CD4-positive, alpha-beta T cell treated with Interleukin-17A for 1 hour (primary cell): ENCODE measurements at regions not wholly inside any gene's neighbourhood (a gene's known extent, or its start where the extent isn't known, plus 50 kb on each side); places are given as distances from the start of the nearest gene placed in this dataset.

Source experiments
- DNase-seq: peaks from one replicate; pipeline ENCODE4 v3.0.0-alpha.2; 2020

DNA sequence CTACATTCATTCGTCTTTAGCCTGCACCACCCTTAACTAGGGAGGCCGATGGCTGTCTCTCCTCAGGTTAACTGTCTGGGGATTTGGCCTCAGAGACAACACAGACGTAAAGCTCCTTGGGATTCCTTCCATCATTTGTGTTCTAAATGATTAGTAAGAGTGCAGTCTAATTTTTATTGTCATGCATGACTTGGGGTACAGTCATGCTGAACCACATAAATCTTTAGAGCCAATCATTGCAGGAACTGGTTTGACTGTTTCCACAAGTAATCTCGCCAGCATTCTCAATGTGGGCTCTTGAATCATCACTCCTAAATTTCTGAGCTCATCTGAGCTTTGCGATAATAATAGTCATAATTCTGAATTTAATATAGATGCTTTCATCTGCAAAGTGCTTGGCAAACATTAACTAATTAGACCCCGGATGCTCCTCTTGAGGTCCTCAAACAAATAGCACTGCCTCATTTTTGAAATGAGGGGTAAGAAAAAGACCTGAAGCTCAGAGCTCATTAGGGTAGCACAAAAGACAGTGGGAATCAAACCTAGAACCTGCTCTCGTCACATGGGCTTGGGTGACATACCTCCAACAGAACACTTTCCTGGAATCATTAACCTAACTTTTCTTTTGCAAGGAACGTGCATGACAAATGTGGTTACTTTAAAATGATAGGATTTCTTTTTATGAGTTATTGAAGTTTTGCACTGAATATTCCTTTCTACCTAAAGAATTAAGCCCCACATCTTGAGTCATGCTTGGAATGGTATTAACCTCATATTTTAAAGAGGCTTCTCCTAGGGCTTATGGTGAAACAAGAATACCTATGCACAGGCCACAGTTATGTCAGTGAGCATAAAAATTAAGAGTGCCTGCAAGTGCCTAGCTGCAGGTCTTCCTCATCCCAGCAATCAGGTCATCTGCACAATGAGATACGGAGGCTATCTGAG lies 118.9 kb upstream of the NRP1 start:
- no peak for DNase-seq

DNA sequence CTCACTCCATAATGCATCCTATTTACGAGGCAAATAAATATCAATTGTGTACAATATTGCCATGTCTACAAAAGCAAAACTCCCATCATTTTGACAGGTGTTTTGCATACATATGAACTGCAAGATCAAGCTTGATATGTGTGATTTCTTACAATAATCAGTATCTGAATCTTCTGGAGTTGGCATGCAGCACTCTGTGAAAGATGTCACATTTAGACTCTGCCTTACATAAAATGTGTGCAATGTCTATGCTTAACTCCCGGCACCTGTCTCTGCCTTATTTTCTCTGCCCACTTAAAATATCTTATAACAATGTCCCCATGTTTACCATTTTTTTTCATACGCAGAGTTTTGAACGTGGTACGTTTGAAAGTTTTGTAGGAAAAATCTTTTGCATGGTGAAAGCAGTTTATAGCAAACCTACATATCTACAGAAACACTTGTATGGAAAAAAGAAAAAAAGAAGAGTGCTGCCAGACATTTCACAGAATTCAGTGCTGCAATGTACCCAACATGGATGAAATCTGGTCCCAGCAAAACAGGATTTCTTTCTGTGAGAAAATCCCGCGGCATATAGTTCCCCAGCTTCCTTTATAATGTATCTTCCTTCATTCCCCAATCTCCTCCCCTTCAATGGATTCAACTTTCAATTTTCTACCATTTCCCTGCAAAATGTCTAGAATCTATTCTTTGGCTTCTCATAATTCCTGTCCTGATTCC lies 114.1 kb upstream of the NRP1 start:
- DNase-seq, result no peak

DNA sequence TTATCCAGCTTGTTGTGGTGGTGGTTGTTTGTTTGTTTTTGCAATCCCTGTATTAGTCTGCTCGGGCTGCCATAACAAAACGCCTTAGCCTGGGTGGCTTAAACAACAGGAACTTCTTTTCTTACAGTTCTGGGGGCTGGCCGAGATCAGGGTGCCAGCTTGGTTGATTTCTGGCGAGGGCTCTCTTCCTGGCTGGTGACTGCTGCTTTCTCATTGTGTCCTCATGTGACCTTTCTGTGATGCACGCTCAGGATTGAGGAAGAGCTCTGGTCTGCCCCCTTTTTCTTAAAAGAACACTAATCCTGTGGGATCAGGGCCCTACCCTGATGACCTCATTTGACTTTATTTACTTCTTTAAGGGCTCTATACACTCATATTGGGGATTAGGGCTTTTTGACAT lies 107.1 kb upstream of the NRP1 start:
- no peak for DNase-seq

DNA sequence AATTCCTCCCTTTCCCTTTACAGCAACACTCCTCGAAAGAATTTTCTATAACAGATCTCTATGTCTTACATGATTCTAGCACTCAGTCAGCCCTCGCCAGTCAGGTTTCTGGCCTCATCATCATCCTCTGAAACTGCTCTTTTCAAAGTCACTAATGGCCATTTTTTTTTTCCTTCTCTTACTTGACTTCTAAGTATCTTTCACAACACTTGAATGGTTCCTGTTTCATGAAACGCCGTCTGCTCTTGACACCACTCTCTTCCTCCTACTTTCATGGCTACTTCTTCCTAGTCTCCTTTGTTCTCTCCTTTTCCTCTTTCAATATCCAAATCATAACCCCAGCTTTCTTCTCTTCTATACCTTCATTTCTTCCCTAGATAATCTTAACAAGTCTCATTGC lies 100.5 kb upstream of the NRP1 start:
- no peak for DNase-seq

DNA sequence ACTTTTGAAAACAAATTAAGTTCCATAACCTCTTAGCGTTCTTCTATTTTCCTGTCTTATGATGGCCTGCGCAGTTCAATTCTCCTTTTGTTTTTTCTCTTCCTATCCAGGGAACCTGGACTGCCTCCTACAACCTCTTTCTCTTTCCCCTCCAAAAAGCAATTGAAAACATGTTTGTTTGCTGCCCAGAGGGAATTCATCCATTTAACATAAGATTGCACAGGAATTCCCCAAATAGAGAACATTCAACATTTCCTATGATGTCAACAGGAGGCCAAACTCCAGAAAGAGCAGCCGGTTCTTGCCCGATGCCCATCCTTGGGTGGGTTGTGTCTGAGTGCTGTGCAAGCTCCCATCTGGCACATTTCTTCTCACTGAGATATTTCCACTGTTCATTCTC lies 94.2 kb upstream of the NRP1 start:
- DNase-seq, result no peak

DNA sequence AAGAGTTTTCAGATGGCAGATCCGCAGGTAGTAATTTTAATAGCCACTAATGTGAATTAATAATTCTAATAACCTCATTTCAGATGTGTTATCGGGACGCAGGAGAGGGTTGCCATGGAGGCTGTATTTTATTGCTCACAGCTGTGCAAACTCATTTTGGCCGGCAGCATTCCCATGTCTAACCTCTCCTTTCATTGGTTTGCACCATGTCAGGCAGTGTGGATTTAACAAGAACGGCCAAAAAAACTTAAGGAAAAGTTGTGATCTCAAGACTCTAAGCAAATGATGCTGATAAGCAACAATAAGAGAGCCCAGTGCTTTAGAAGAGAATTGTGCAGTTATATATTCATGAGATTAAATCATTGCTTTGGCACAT lies 88.7 kb upstream of the NRP1 start:
- DNase-seq, result no peak

DNA sequence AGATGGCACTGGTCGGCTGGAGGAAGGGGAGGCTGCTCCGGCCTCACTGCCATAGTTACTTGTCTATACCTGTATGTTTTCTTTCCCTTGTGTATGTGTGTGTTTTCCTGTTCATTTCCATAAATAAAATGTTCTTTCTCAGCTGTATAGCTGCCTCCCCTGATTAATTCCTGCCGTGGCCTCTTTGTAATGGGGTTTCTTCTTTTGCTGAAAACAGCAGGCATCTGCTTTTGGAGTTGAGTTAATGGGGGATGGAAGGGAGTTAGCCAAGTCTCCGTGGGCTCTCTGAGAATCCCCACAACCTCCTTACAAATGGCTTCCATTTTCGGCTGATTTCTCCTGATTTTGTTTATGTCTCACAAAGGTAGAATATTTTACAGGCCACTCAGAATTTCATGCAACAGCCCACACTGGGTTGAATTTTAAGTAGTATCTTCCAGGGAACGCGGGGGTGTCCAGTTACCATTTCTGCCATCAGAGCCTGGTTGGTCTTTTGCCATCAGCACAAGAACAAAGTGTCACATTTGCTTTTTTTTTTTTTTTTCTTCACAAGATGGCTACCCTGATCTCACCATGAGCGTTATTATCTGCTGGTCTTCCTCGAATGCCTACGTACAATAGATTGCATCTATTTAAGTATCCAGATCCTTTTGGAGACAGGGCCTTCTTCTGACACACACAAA lies 88.1 kb upstream of the NRP1 start:
- DNase-seq, result no peak

DNA sequence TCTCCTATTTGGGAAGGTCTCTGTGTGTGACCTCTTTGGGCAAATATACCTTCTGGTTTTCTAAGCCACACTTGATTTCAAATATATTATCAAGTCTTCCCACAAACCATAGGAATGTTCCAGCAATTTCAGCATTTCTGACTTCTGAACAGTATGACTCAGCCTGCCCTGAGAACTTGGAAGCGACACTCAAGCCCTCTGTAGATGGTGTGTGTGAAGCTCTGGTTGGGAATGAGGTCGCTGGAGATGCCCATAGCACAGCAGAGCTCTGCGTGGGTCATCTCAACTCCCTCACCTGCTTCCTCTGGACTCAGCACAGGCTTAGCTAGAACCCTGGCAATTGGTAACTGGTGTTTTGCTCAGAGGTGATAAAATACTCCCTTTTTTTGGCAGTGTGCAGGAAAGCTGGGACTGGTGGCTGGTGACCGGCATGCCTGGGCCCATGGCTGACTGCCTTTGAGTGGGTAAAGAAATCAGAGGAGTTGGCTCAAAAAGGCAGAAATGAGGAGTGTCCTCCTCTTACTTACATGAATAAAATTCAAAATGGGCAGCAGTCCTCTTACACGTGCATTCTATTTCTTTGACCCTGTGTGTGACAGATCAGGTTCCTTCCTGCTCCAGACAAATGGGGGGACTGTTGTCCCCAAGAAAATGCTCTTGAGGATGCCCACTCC lies 87.5 kb upstream of the NRP1 start:
- DNase-seq, result no peak

DNA sequence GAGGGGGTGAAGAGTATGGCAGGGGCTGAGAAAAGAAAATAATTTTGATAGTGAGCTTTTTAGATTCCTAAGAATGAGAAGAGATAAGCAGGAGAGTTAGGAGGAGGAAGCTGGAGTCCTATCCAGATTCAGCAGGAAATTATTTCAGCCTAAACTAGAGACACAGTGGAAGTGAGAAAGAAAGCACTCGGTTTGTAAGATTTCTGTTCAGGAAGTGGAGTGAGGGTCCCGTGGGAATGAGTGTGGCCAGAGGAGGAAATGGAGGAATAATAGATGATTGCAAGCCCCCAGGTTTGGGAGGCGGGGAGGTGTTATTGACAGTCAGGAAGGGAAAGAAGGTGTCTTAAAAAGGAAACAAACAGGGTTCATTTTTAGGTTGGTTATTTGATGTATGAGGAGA lies 84.8 kb upstream of the NRP1 start:
- no peak for DNase-seq

DNA sequence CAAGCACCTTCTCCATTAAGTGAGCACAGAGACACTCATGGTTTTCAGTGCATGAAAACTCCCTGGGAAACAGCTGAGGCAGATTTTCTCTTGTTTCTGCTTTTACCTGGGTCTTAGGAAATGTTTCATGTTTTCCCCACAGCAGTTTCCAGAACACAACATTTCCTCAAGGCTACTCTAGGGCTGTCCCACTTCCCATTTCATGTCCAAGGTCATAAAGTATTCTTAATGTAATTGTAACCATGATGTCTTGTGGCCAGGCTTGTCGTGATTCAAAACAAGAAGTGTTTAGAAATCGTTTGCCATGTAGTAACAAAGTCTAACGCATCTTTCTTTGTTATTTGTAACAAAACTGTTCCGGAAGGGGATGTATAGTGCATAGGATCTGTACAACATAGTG lies 83.8 kb upstream of the NRP1 start:
- no peak for DNase-seq

DNA sequence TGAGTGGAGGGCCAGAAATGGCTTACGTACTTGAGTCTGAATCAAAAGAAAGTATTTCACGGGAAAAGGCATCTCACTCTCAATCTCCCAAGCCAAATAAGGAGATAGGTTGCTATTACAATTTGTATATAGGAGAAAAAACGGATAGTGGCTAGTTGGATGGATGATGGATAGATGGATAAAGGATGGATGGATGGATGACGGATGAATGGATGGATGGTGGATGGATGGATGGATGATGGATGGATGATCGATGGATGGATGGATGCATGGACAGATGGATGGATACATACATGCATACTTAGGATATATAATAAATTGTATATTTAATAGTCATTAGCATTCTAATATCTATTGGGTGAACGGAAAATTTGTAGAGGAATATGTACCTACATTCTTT lies 82.2 kb upstream of the NRP1 start:
- no peak for DNase-seq

DNA sequence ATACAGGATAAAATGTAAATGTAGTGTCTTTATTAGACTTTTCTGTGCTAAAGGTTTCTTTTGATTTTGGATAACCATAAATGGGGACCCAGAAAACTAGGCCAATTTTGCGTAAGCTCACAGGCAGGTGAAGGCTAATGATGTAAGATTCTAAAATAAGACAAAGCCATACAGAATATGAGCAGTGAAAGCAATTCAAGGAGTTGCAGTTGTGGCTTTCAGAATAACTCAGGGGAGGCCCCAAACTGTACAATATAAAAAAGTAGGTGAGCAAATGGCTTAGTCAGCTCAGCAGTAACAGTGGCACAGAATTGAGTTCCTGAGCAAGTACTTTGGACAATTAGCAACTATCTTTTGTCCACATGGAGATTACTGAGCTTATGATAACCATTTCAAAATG lies 81.7 kb upstream of the NRP1 start:
- no peak for DNase-seq

DNA sequence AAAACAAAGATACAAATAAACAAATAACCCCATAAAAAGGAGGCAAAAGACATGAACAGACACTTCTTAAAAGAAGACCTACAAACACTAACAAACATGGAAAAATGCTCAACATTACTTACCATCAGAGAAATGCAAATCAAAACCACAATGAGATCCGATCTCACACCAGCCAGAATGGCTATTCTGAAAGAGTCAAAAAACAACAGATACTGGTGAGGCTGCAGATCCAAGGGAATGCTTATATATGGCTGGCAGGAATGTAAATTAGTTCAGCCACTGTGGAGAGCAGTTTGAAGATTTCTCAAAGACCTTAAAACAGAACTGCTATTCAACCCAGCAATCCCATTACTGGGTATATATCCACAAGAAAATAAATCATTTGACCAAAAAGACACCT lies 80.4 kb upstream of the NRP1 start:
- DNase-seq, result no peak

DNA sequence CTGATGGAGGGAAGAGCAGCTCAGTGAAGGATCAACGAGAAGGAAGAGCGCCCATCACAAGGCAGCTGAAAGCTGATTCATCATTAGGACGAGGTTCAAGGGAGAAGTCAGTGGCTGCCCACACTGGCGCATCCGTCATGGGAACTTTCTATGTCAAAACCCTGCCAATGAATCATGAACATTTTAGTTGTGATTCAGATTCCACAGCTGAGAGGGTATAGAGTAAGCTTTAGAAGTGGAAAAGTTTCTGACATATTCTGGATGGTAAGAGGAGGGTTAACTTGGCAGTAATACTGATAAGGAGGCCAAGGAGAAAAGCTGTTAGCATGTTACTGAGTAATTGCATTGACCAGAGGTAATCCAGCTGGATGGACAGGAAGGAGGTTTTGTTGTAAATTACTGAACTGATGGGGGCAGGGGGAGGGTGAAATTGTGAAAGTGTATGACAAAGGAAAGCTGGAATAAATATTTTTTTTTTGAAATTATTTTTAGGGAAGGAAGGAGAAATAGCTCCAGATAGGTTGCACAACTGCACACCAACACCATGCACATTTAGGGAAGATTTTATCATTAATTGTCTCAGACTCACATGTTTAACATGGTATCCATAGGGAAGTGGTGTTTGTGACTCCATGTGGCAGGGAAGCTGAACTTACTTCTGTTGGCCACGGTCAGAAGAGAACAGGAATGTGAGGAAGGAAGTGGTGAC lies 78.3 kb upstream of the NRP1 start:
- no peak for DNase-seq

DNA sequence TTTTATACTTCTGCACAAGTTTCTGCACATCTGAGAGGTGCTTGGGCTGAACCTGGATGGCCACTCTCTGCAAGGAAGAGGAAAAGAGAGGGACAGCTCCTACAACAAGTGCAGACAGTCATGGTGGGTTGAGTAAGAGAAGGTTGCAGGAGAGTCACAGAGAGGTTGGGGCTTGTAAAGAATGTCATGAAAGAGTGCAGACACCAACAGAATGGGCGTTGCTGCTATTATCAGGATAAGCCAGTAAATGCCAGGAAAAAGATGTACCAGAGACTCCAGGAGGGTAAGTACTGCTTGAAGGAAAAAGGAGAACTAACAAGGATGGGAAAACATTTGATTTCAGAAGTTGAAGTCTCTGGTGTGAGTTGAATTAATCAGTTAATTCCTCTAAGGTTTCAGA lies 77.8 kb upstream of the NRP1 start:
- no peak for DNase-seq

DNA sequence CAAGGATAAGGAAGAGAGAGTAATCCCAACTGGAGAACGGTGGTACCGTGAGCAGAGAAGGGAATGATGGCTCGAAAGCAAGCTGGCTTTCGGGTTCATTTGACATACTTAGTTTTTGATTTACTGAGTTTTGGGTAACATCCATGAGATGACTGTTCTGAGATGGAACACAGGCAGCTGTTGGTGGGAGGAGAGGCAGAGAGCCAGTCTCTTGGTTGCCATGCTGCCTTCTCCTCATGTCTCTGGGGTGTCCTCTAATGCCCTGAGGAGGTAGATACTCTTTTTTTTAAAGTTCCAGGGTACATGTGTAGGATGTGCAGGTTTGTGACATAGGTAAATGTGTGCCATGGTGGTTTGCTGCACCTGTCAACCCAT lies 76.4 kb upstream of the NRP1 start:
- no peak for DNase-seq

DNA sequence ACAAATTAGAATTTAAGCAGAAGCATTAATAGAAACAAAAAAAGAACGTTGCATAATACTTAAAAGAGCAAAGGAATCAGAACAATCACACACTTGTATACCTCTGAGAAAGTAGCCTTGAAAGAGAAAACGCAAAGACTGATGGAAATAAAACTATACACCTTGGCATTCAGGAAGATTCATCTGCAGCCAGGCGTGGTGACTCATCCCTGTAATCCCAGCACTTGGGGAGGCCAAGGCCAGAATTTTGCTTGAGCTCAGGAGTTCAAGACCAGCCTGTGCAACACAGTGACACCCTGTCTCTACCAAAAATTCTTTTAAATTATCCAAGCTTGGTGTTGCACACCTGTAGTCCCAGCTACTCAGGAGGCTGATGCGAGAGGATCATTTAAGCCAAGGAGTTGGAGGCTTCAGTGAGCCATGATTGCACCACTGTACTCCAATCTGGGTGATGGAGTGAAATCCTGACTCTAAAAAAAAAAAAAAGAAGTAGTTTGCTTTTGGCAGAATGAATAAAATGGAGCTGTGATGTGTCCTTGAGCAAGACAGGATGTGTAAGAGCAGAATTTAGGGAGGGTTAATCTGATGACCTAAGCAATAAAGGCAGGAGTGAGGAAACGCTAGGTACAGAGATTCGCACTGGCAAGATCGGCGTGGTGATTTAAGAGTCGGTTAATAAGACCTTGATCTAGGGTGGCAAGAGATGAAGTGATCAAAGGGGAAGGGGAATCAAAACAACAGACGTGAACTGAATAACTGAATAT lies 75.8 kb upstream of the NRP1 start:
- DNase-seq, result no peak

DNA sequence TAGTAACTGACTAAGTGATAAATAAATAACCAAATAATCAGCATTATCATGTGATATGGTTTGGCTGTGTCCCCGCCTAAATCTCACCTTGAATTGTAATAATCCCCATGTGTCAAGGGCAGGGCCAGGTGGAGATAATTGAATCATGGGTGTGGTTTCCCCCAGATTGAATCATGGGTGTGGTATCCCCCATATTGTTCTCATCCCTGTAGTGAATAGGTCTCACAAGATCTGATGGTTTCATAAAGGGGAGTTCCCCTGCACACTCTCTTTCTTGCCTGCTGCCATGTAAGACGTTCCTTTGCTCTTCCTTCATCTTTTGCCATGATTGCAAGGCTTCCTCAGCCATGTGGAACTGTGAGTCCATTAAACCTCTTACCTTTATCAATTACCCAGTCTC lies 72.1 kb upstream of the NRP1 start:
- DNase-seq, result no peak

DNA sequence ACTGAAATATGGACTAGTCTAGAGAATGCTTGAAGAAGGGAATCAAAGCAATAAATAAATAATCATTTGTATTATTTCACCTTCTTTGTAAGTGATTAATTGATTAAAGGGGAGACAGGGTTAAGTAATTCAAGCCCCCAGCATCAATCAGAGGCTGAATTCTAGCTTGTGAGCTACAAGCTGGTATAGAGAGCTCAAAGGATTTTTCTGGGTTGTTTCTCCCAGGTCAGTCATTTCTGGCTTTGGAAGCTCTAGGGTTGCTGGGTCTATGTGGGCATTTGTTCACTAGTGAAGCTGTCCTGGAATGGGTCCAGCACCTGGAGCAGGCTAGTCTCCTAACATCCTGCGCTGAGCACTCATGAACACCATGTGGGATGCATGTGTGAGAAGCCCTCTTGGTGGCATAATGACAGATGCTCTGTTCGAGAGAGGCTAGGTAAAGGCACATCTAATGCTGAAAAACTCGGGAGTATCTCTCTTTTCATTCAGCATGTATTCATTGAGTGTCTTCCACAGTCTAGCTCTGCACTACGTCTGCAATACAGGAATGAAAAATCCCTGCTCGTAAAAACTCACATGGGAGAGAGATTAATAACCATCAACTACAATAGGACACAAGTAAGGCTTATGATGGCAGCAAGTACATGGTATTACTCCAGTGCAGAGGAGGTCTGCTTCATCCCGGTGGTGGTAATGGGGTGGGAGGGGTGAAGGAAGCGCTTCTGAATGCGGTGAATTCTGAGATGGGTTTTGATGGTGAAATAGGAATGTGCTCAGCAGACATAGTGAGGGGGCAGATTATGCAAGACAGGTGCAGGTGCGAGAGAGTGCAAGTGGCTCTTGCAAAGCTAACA lies 68.0 kb upstream of the NRP1 start:
- no peak for DNase-seq

DNA sequence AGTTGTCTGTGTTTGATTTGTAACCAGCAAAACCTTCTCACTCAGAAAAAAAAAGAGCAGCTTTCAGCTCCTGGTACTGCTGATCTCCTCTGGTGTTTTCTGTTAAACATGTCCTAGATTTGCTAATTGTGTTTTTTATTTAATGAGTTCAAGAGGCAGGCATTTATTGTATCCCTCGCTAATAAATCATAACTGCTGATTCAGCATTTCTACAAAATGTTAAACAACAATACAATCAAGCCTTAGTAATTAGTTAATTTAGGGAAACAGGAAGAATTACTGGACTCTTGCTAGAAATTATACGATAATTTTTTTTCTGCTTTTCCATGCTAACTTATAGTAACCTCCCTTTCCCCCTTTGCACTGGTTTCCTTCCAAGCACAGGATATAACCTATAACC lies 66.8 kb upstream of the NRP1 start:
- DNase-seq, result no peak

DNA sequence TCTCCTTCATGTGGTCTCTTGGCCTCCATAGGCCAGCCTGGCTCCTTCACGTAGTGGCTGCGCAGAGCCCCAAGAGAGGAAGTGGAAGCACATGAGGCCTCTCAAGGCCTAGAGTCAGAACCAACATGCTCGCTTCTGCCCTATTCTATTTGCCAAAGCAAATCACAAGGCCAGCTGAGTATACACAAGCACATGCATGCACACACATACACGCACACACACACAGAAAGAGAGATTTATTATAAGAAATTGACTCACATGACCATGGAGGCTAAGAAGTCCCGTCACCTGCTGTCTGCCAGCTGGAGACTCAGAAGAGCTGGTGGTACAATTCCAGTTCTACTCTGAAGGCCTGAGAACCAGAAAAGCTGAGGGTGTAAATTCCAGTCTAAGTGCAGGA lies 64.3 kb upstream of the NRP1 start:
- no peak for DNase-seq
